DND-41 (cell line): ENCODE measurements at regions not wholly inside any gene's neighbourhood (a gene's known extent, or its start where the extent isn't known, plus 50 kb on each side); places are given as distances from the start of the nearest gene placed in this dataset.
"Not testable (repeated sequence)": the region's sequence is repeated elsewhere in the genome, so short reads cannot be mapped to it uniquely, and the experiment has no call there.

Experiments
- EZH2 ChIP-seq: IDR thresholded peaks from 3 replicates; pipeline ENCODE4 v1.6.1; 2012; ENCODE audit warnings: borderline replicate concordance, low read depth, mild to moderate bottlenecking, moderate library complexity, low read length, inconsistent platforms; ENCODE audit not compliant: severe bottlenecking
- TF ChIP-seq, protein P1 (sequence below): IDR thresholded peaks from 2 replicates; pipeline ENCODE4 v1.5.1; 2012; ENCODE audit warnings: borderline replicate concordance, low read length, moderate library complexity, mild to moderate bottlenecking; ENCODE audit not compliant: poor library complexity, severe bottlenecking; ENCODE audit errors: extremely low read depth

- TF ChIP-seq, protein P1, sequence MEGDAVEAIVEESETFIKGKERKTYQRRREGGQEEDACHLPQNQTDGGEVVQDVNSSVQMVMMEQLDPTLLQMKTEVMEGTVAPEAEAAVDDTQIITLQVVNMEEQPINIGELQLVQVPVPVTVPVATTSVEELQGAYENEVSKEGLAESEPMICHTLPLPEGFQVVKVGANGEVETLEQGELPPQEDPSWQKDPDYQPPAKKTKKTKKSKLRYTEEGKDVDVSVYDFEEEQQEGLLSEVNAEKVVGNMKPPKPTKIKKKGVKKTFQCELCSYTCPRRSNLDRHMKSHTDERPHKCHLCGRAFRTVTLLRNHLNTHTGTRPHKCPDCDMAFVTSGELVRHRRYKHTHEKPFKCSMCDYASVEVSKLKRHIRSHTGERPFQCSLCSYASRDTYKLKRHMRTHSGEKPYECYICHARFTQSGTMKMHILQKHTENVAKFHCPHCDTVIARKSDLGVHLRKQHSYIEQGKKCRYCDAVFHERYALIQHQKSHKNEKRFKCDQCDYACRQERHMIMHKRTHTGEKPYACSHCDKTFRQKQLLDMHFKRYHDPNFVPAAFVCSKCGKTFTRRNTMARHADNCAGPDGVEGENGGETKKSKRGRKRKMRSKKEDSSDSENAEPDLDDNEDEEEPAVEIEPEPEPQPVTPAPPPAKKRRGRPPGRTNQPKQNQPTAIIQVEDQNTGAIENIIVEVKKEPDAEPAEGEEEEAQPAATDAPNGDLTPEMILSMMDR, result not testable (repeated sequence)
- TF ChIP-seq EZH2, result not testable (repeated sequence)
Observed at GRCh38 chr9:40873753-40874295, 254.7 kb downstream of the FOXD4L6 start.
